SK-N-SH (cell line): ENCODE measurements at regions not wholly inside any gene's neighbourhood (a gene's known extent, or its start where the extent isn't known, plus 50 kb on each side); places are given as distances from the start of the nearest gene placed in this dataset.

Experiments used
- CTCF ChIA-PET: fragments of 300-600, 350-600 bp; formaldehyde crosslinking; extraction: SDS; loops from one replicate; lab custom pipeline; 2021; lab: Yijun Ruan, JAX
- POLR2A ChIA-PET: fragments of 350-600 bp; sonication (Branson Sonifier 250); formaldehyde crosslinking; extraction: SDS; loops from one replicate; lab custom pipeline; 2020; ENCODE audit warnings: antibody characterized with exemption, inconsistent platforms; lab: Yijun Ruan, JAX
- DNase-seq: peaks from one replicate; pipeline ENCODE4 v3.0.0; 2012
- H2AFZ ChIP-seq: fragments of 200-600 bp; sonication (generic); 2 replicates; pipeline ENCODE4 v1.8.1; 2016; ENCODE audit warnings: antibody characterized with exemption, mild to moderate bottlenecking, low read depth
- H3F3A ChIP-seq: fragments of 200-600 bp; sonication (generic); replicated peaks from 2 replicates; pipeline ENCODE3; 2016; ENCODE audit warnings: antibody characterized with exemption, mild to moderate bottlenecking; ENCODE audit not compliant: insufficient read depth
- H3K27ac ChIP-seq, 2 experiments: fragments of 200-500 bp in 1 of 2; fragments of 200-600 bp in 1 of 2; sonication (Bioruptor generic) in 1 of 2; sonication (generic), shearing (Covaris generic) in 1 of 2; 2 replicates each; pipeline versions ENCODE4 v1.5.1 to v1.6.1; 2014 to 2016; ENCODE audit warnings: low read depth in 2 of 2, inconsistent platforms in 1 of 2, low read length in 1 of 2, mild to moderate bottlenecking in 1 of 2, mixed read lengths in 1 of 2
- H3K27me3 ChIP-seq: fragments of 200-600 bp; sonication (generic), shearing (Covaris generic); 2 replicates; pipeline ENCODE4 v1.6.1; 2016; ENCODE audit warnings: mixed run types; ENCODE audit not compliant: insufficient read depth
- H3K36me3 ChIP-seq, 2 experiments: fragments of 200-500 bp in 1 of 2; fragments of 200-600 bp in 1 of 2; sonication (Bioruptor generic) in 1 of 2; sonication (generic) in 1 of 2; replicated peaks in 1 of 2; 2 replicates each; pipeline versions ENCODE3 to v1.5.1; 2014 to 2016; ENCODE audit warnings: low read length in 1 of 2, mild to moderate bottlenecking in 1 of 2; ENCODE audit not compliant: insufficient read depth in 2 of 2, control insufficient read depth in 1 of 2
- H3K4me1 ChIP-seq, 2 experiments: fragments of 200-500 bp in 1 of 2; fragments of 200-600 bp in 1 of 2; sonication (Bioruptor generic) in 1 of 2; sonication (generic), shearing (Covaris generic) in 1 of 2; 2 replicates each; pipeline versions ENCODE4 v1.5.1 to v1.6.1; 2014 to 2016; ENCODE audit warnings: low read depth in 1 of 2, low read length in 1 of 2, mixed run types in 1 of 2; ENCODE audit not compliant: insufficient read depth in 2 of 2, control insufficient read depth in 1 of 2
- H3K4me2 ChIP-seq: fragments of 200-600 bp; sonication (generic), shearing (Covaris generic); 2 replicates; pipeline ENCODE4 v1.6.1; 2017; ENCODE audit warnings: mixed run types
- H3K4me3 ChIP-seq, 2 experiments: fragments of 200-500 bp in 1 of 2; fragments of 200-600 bp in 1 of 2; sonication (Bioruptor generic) in 1 of 2; sonication (generic), shearing (Covaris generic) in 1 of 2; 2 replicates each; pipeline versions ENCODE4 v1.5.1 to v1.8.1; 2014 to 2016; ENCODE audit warnings: low read depth in 2 of 2, inconsistent platforms in 1 of 2, low read length in 1 of 2, mild to moderate bottlenecking in 1 of 2, mixed read lengths in 1 of 2, moderate library complexity in 1 of 2
- H3K79me2 ChIP-seq: fragments of 200-600 bp; sonication (generic); 2 replicates; pipeline ENCODE4 v1.8.1; 2017; ENCODE audit warnings: mild to moderate bottlenecking; ENCODE audit not compliant: insufficient read depth
- H3K9ac ChIP-seq: fragments of 200-600 bp; sonication (generic); 2 replicates; pipeline ENCODE4 v1.6.1; 2017; ENCODE audit warnings: mixed run types
- H3K9me2 ChIP-seq: fragments of 200-600 bp; sonication (generic); 2 replicates; pipeline ENCODE4 v1.6.1; 2017; ENCODE audit warnings: mixed run types
- H3K9me3 ChIP-seq: fragments of 200-600 bp; sonication (generic); 2 replicates; pipeline ENCODE4 v1.6.1; 2017; ENCODE audit warnings: mixed run types, mild to moderate bottlenecking, moderate library complexity
- H4K20me1 ChIP-seq: fragments of 200-600 bp; sonication (generic); 2 replicates; pipeline ENCODE4 v1.6.1; 2017; ENCODE audit warnings: mild to moderate bottlenecking, mixed run types; ENCODE audit not compliant: insufficient read depth
- CHD2 ChIP-seq: fragments of 150-350 bp; IDR thresholded peaks from 2 replicates; pipeline ENCODE4 v1.6.1; 2018; ENCODE audit warnings: low read length; ENCODE audit not compliant: partially characterized antibody
- ELF1 ChIP-seq: IDR thresholded peaks from 2 replicates; pipeline ENCODE4 v1.4.0; 2012
- EZH2phosphoT487 ChIP-seq: fragments of 200-600 bp; sonication (generic); IDR thresholded peaks from 2 replicates; pipeline ENCODE4 v1.6.1; 2017; ENCODE audit warnings: low read depth, mixed run types, mild to moderate bottlenecking, antibody characterized with exemption, moderate library complexity, borderline replicate concordance
- FOXJ3 ChIP-seq: sonication (generic); formaldehyde crosslinking; IDR thresholded peaks from 2 replicates; pipeline ENCODE4 v1.5.1; 2020; ENCODE audit warnings: mild to moderate bottlenecking, missing genetic modification reagents
- GABPA ChIP-seq: IDR thresholded peaks from 2 replicates; pipeline ENCODE4 v1.4.0; 2012; ENCODE audit warnings: low read depth, mild to moderate bottlenecking
- IRF3 ChIP-seq: fragments of 150-350 bp; IDR thresholded peaks from 2 replicates; pipeline ENCODE4 v1.6.1; 2016; ENCODE audit warnings: mild to moderate bottlenecking, low read depth, low read length
- NFIC ChIP-seq: IDR thresholded peaks from 2 replicates; pipeline ENCODE4 v1.4.0; 2012; ENCODE audit warnings: borderline replicate concordance
- NRF1 ChIP-seq: IDR thresholded peaks from 2 replicates; pipeline ENCODE4 v1.6.1; 2012; ENCODE audit warnings: low read depth, mild to moderate bottlenecking, low read length
- PBX3 ChIP-seq: IDR thresholded peaks from 2 replicates; pipeline ENCODE4; 2012
- POLR2AphosphoS5 ChIP-seq: IDR thresholded peaks from 2 replicates; pipeline ENCODE4 v1.6.1; 2012; ENCODE audit warnings: low read depth, low read length
- RAD21 ChIP-seq: IDR thresholded peaks from 2 replicates; pipeline ENCODE4 v1.6.1; 2012; ENCODE audit warnings: mild to moderate bottlenecking, low read length
- REST ChIP-seq: IDR thresholded peaks from 2 replicates; pipeline ENCODE4 v1.6.1; 2012; ENCODE audit warnings: mild to moderate bottlenecking, low read depth, low read length, moderate library complexity
- RFX5 ChIP-seq: IDR thresholded peaks from 2 replicates; pipeline ENCODE4 v1.6.1; 2012; ENCODE audit warnings: mild to moderate bottlenecking, improper control_type of control experiment, low read length
- TCF12 ChIP-seq: IDR thresholded peaks from 2 replicates; pipeline ENCODE4 v1.4.0; 2012
- TEAD4 ChIP-seq: IDR thresholded peaks from 2 replicates; pipeline ENCODE4 v1.4.0; 2012; ENCODE audit warnings: mild to moderate bottlenecking, borderline replicate concordance; ENCODE audit not compliant: insufficient read depth
- ZBTB33 ChIP-seq: IDR thresholded peaks from 2 replicates; pipeline ENCODE4 v1.4.0; 2012; ENCODE audit warnings: low read depth, borderline replicate concordance
- WGBS: methylation state at CpG from one replicate; pipeline ENCODE4 v1.1.6; 2017; ENCODE audit warnings: low lambda C conversion rate; 5-methylcytosine and 5-hydroxymethylcytosine counted together

GRCh38 chr16:51723036-51723724 is 572.1 kb upstream of the SALL1 start:
- Histone ChIP-seq H3K9ac (no peak overlapping the region), H3K27me3 (no peaks in the 10 kb centered on the region), H3K9me2 (no peaks in the 10 kb centered on the region), H3K9me3 (no peaks in the 10 kb centered on the region), H3K4me2 (no peak overlapping the region), H4K20me1 (no peaks in the 10 kb centered on the region), H3K4me3 (no peak overlapping the region), H3K4me1 (no peaks in the 10 kb centered on the region; a peak in 1 of 4 replicates), H3F3A (no peaks in the 10 kb centered on the region), H3K36me3 (no peaks in the 10 kb centered on the region), H2AFZ (no peak overlapping the region), H3K27ac (no peak overlapping the region), H3K79me2 (no peaks in the 10 kb centered on the region)
- 17% methylated on average over 8 of the region's 8 CpGs for WGBS
- ChIA-PET POLR2A (no interaction called here), CTCF (no interaction called here)
- TF ChIP-seq TEAD4 (no peak), NFIC (no peak), FOXJ3 (CRISPR knock-in tag) (no peak)
- DNase-seq = no peak

- Histone ChIP-seq H3K4me1 (no peaks in the 10 kb centered on the region; a peak in 1 of 4 replicates), H3K36me3 (no peaks in the 10 kb centered on the region), H3K27me3 (no peaks in the 10 kb centered on the region), H3K27ac (no peak overlapping the region), H3K4me2 (no peak overlapping the region), H3K9me3 (no peaks in the 10 kb centered on the region), H3F3A (no peaks in the 10 kb centered on the region), H3K4me3 (no peak overlapping the region), H3K79me2 (no peaks in the 10 kb centered on the region), H4K20me1 (no peaks in the 10 kb centered on the region), H2AFZ (no peak overlapping the region), H3K9me2 (no peaks in the 10 kb centered on the region), H3K9ac (no peak overlapping the region)
- POLR2A ChIA-PET = no interaction called here
- TF ChIP-seq CHD2 = no peak
- TF ChIP-seq GABPA = no peak
- no peak for TF ChIP-seq ELF1
- no peak for TF ChIP-seq REST
- no peak for TF ChIP-seq PBX3
- TF ChIP-seq TCF12 = no peak
- no peak for TF ChIP-seq RAD21
- TF ChIP-seq NRF1 = no peak
- TF ChIP-seq POLR2AphosphoS5 = no peak
- no peak for TF ChIP-seq RFX5
- no peak for TF ChIP-seq ZBTB33
- TF ChIP-seq IRF3 = no peak
- TF ChIP-seq EZH2phosphoT487 = no peak
- CTCF ChIA-PET = no interaction called here
- DNase-seq = no peak
These were observed 571.4 kb upstream of the SALL1 start for GRCh38 chr16:51722467-51722866.
